K562 (cell line): ENCODE measurements at regions not wholly inside any gene's neighbourhood (a gene's known extent, or its start where the extent isn't known, plus 50 kb on each side); places are given as distances from the start of the nearest gene placed in this dataset.

Experiments used
- ATAC-seq: fragments of 200-7000 bp; cut with Tn5 transposase; 3 replicates; pipeline ENCODE4 v1.9.1; 2020; ENCODE audit warnings: moderate library complexity
- BruUV-seq: library from RNA; stranded (reverse); fragments of 400-500 nt; replicated peaks from 2 replicates; lab custom pipeline; 2021; lab: Mats Ljungman, UMichigan
- CTCF ChIA-PET: fragments of 300-600 bp; formaldehyde crosslinking; extraction: SDS; loops from one replicate; lab custom pipeline; 2021; ENCODE audit warnings: low intra/inter-chr PET ratio; lab: Yijun Ruan, JAX
- POLR2A ChIA-PET: fragments of 300-600, 350-650 bp; sonication (Branson Sonifier 250); formaldehyde crosslinking; extraction: SDS; loops from one replicate; lab custom pipeline; 2021; ENCODE audit warnings: antibody characterized with exemption, inconsistent platforms; lab: Yijun Ruan, JAX
- DNase-seq, 4 experiments: peaks; one replicate each; pipeline versions ENCODE4 v3.0.0 to v3.0.0-alpha.2; 2011 to 2018; ENCODE audit warnings: low spot score in 3 of 4, mixed read lengths in 3 of 4; ENCODE audit errors: extremely low read depth in 1 of 4
- FAIRE-seq: peaks from 2 replicates; lab custom pipeline; 2011; peaks lifted over from hg19 to GRCh38; lab: Jason Lieb, UNC
- H2AFZ ChIP-seq: 2 replicates; pipeline ENCODE4 v1.6.0; 2011; ENCODE audit warnings: low read depth, low read length, control low read depth, inconsistent platforms
- H3K27ac ChIP-seq: fragments of 200-600 bp; 3 replicates; pipeline ENCODE4 v1.8.0; 2011; ENCODE audit warnings: low read depth, mild to moderate bottlenecking, control low read depth, inconsistent platforms, low read length, moderate library complexity, mixed read lengths; ENCODE audit errors: extremely low read depth
- H3K27me3 ChIP-seq, 2 experiments: fragments of 300-600 bp in 1 of 2; 2 replicates in 1 of 2; 3 replicates in 1 of 2; pipeline versions ENCODE4 v1.6.0 to v1.8.0; 2011; ENCODE audit warnings: inconsistent platforms in 2 of 2, low read length in 2 of 2, mild to moderate bottlenecking in 1 of 2, mixed read lengths in 1 of 2, moderate library complexity in 1 of 2; ENCODE audit not compliant: control insufficient read depth in 2 of 2, insufficient read depth in 2 of 2
- H3K36me3 ChIP-seq: fragments of 300-600 bp; 3 replicates; pipeline ENCODE4 v1.8.0; 2011; ENCODE audit warnings: mild to moderate bottlenecking, low read length, inconsistent platforms; ENCODE audit not compliant: control insufficient read depth, insufficient read depth
- H3K4me1 ChIP-seq, 2 experiments: fragments of 200-600 bp in 1 of 2; replicated peaks in 1 of 2; 2 replicates in 1 of 2; 3 replicates in 1 of 2; pipeline versions ENCODE4 v1.5.1 to v1.8.0; 2011; ENCODE audit warnings: inconsistent platforms in 2 of 2, low read length in 2 of 2, mild to moderate bottlenecking in 1 of 2, mixed read lengths in 1 of 2, moderate library complexity in 1 of 2; ENCODE audit not compliant: control insufficient read depth in 2 of 2, insufficient read depth in 2 of 2
- H3K4me2 ChIP-seq: 2 replicates; pipeline ENCODE4 v1.6.1; 2011; ENCODE audit warnings: low read length, control low read depth, inconsistent platforms, mixed read lengths; ENCODE audit not compliant: insufficient read depth
- H3K4me3 ChIP-seq: fragments of 200-600 bp; sonication (generic), shearing (Covaris generic); 2 replicates; pipeline ENCODE4 v1.5.1; 2016; ENCODE audit warnings: control low read depth, inconsistent platforms
- H3K79me2 ChIP-seq: fragments of 200-600 bp; 3 replicates; pipeline ENCODE4 v1.8.0; 2011; ENCODE audit warnings: low read length, inconsistent platforms; ENCODE audit not compliant: control insufficient read depth, insufficient read depth
- H3K9ac ChIP-seq, 2 experiments: 2 replicates each; pipeline versions ENCODE4 v1.6.0 to v1.6.1; 2011; ENCODE audit warnings: low read depth in 2 of 2, low read length in 2 of 2, control low read depth in 1 of 2, inconsistent platforms in 1 of 2, mild to moderate bottlenecking in 1 of 2, mixed read lengths in 1 of 2; ENCODE audit not compliant: insufficient read depth in 1 of 2
- H3K9me1 ChIP-seq: one replicate; pipeline ENCODE4 v1.6.0; 2011; ENCODE audit warnings: inconsistent platforms, mild to moderate bottlenecking, low read length, moderate library complexity; ENCODE audit not compliant: control insufficient read depth, insufficient read depth
- H3K9me3 ChIP-seq: replicated peaks from 2 replicates; pipeline ENCODE4 v1.5.1; 2011; ENCODE audit warnings: low read depth, low read length, inconsistent platforms; ENCODE audit not compliant: control insufficient read depth, insufficient read depth
- H4K20me1 ChIP-seq: replicated peaks from 2 replicates; pipeline ENCODE4 v1.6.1; 2011; ENCODE audit warnings: low read length, inconsistent platforms, mixed read lengths; ENCODE audit not compliant: control insufficient read depth, insufficient read depth
- CREM ChIP-seq: IDR thresholded peaks from 2 replicates; pipeline ENCODE4 v1.6.1; 2014; ENCODE audit warnings: antibody characterized with exemption, low read depth
- ETV5 ChIP-seq: sonication (generic); formaldehyde crosslinking; IDR thresholded peaks from 2 replicates; pipeline ENCODE4 v1.4.0; 2020; ENCODE audit warnings: low read depth, mild to moderate bottlenecking, missing genetic modification reagents
- GTF2F1 ChIP-seq: IDR thresholded peaks from 2 replicates; pipeline ENCODE4 v1.6.1; 2011; ENCODE audit warnings: low read depth, low read length, improper control_type of control experiment
- HEY1 ChIP-seq: fragments of 250-450 bp; sonication (Bioruptor Pico); IDR thresholded peaks from 2 replicates; pipeline ENCODE4 v1.5.0; 2020; ENCODE audit warnings: mild to moderate bottlenecking, moderate library complexity, borderline replicate concordance
- NUFIP1 ChIP-seq: fragments of 450-650 bp; IDR thresholded peaks from 2 replicates; pipeline ENCODE4 v1.6.1; 2018; ENCODE audit not compliant: partially characterized antibody
- RBM15 ChIP-seq: fragments of 200-400 bp; formaldehyde crosslinking; IDR thresholded peaks from 2 replicates; pipeline ENCODE4 v1.6.1; 2018; ENCODE audit warnings: mild to moderate bottlenecking, low read length, moderate library complexity; ENCODE audit not compliant: insufficient read depth
- XRCC3 ChIP-seq: fragments of 450-650 bp; IDR thresholded peaks from 2 replicates; pipeline ENCODE4 v1.6.1; 2017; ENCODE audit warnings: mild to moderate bottlenecking, moderate library complexity
- ZNF280B ChIP-seq: fragments of 250-450 bp; sonication (Bioruptor Pico); IDR thresholded peaks from 2 replicates; pipeline ENCODE4 v1.5.1; 2021; ENCODE audit warnings: mild to moderate bottlenecking
- ZNF311 ChIP-seq: fragments of 250-450 bp; sonication (Bioruptor Pico); IDR thresholded peaks from 2 replicates; pipeline ENCODE4 v1.4.0; 2020; ENCODE audit warnings: mild to moderate bottlenecking, moderate library complexity
- ZNF354B ChIP-seq: fragments of 250-450 bp; sonication (Bioruptor Pico); IDR thresholded peaks from 2 replicates; pipeline ENCODE4 v1.4.0; 2020
- WGBS: fragments of 100-300 bp; shearing (Covaris generic); methylation state at CpG from one replicate; pipeline ENCODE4 v1.1.6; 2016; ENCODE audit warnings: low coverage, mixed read lengths; ENCODE audit not compliant: insufficient coverage; ENCODE audit errors: missing lambda C conversion rate; 5-methylcytosine and 5-hydroxymethylcytosine counted together
- in situ Hi-C: fragments of 300-500 bp; cut with MboI; formaldehyde crosslinking; loops from 4 replicates; pipeline ENCODE4 v1.15.0; 2018; ENCODE audit warnings: inconsistent platforms, mixed read lengths
- intact Hi-C: fragments of 100-400 bp; cut with micrococcal nuclease; formaldehyde crosslinking; loops from 2 replicates; pipeline ENCODE4 v1.14.2; 2022
- TF ChIP-seq, protein P1 (sequence below): fragments of 450-650 bp; formaldehyde crosslinking; IDR thresholded peaks from 2 replicates; pipeline ENCODE4 v1.4.0; 2020; ENCODE audit warnings: mild to moderate bottlenecking, moderate library complexity

DNA sequence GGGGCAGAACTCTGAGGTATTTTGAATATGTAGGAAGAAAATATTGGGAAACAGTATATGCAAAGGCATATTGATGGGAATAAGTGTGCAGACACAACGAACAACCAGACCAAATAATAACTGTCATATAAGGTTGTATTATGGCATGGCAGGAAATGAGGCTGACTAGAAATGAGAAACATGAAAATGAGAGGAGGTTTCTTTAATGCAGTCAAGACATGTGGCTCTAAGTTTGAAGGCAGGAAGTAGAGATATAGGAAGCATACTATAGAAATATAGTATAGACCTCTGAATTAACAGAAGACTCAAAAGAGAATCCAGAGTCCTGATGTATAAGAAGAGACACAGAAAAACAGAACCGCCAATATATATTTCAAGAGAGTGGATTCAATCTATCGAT is 459.7 kb upstream of the PTCHD4 start:
- intact Hi-C loops: no loop called here
- in situ Hi-C loops: no loop called here
- FAIRE-seq: no peak
- POLR2A ChIA-PET: no interaction called here
- Histone ChIP-seq H4K20me1 (no peaks in the 10 kb centered on the region), H3K27me3 (no peaks in the 10 kb centered on the region), H3K9me3 (0 out of 2 replicates have a peak, but pooled peaks cover 6% of the 10 kb centered on the region), H3K36me3 (no peaks in the 10 kb centered on the region)
- BruUV-seq: no TSS peak
- WGBS: 0% methylated on average over 3 of the region's 3 CpGs
- no peak for TF ChIP-seq XRCC3
- no peak for TF ChIP-seq ZNF354B (CRISPR knock-in tag)
- TF ChIP-seq GTF2F1: no peak
- no peak for TF ChIP-seq RBM15
- no peak for TF ChIP-seq HEY1 (CRISPR knock-in tag)
- TF ChIP-seq ZNF311 (CRISPR knock-in tag): no peak
- TF ChIP-seq CREM: no peak
- no peak for TF ChIP-seq ETV5 (CRISPR knock-in tag)
- TF ChIP-seq, protein P1, sequence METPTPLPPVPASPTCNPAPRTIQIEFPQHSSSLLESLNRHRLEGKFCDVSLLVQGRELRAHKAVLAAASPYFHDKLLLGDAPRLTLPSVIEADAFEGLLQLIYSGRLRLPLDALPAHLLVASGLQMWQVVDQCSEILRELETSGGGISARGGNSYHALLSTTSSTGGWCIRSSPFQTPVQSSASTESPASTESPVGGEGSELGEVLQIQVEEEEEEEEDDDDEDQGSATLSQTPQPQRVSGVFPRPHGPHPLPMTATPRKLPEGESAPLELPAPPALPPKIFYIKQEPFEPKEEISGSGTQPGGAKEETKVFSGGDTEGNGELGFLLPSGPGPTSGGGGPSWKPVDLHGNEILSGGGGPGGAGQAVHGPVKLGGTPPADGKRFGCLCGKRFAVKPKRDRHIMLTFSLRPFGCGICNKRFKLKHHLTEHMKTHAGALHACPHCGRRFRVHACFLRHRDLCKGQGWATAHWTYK (CRISPR knock-in tag): no peak
- TF ChIP-seq NUFIP1: no peak
- TF ChIP-seq ZNF280B (CRISPR knock-in tag): no peak
- TF ChIP-seq, all 486 proteins: peak for 0
- Histone ChIP-seq H3K9me1 (no peaks in the 10 kb centered on the region), H3K27ac (no peak overlapping the region), H3K4me3 (no peak overlapping the region), H2AFZ (no peak overlapping the region), H3K79me2 (no peaks in the 10 kb centered on the region), H3K9ac (no peak overlapping the region), H3K4me2 (no peak overlapping the region), H3K4me1 (no peaks in the 10 kb centered on the region)
- DNase-seq (no peak), ATAC-seq (no peak)
- CTCF ChIA-PET: no interaction called here
